ENCODE measurements at regions not wholly inside any gene's neighbourhood (a gene's known extent, or its start where the extent isn't known, plus 50 kb on each side); places are given as distances from the start of the nearest gene placed in this dataset.
A peak's percentile ranks its signal among the peaks of the same experiment; 100 is the strongest.
"Not testable (repeated sequence)": the region's sequence is repeated elsewhere in the genome, so short reads cannot be mapped to it uniquely, and the experiment has no call there.

DNA sequence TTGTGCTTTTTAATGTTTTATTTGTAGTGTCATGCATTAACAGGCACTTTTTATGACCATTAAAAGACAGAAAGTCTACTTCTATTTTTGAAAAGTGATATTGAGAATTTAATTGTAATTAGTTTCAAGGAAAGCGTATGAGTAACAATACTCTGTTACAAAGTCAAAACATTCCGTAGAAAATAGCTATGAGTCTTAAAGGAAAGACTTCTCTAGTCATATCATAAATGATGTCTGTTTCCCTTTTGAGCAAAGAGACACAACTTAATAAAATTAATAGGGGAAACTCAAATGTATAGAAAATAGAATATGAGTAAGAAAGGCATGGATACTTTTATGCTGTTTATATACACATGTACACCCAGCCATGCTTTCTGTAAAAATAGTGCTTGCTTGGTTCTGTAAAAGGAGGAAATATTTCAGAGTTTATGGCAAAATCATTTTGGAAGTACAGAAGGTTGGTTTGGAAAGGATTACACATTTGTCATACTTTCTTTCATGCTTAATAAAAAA is 107.8 kb upstream of the AHI1 start:
- DNase-seq = no peak

DNA sequence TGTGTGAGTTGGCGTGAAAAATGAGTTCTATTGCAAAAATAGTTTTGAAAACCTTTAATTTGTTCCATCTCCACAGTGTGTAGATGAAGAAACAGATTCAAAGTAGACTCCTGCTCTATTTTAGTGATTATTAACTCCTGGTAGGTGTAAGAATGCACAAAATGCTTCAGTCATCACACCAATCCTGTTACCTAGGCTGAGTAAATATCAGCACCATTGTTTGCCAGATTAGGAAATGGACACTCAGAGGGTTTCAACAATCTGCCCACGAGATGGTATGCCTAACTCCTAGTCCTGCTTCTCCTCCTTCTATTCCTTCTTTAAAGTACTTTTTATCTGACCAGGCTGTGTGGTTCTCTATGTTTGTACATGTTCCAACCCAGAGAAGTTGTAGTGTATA is 108.9 kb upstream of the AHI1 start:
- no peak for DNase-seq

DNA sequence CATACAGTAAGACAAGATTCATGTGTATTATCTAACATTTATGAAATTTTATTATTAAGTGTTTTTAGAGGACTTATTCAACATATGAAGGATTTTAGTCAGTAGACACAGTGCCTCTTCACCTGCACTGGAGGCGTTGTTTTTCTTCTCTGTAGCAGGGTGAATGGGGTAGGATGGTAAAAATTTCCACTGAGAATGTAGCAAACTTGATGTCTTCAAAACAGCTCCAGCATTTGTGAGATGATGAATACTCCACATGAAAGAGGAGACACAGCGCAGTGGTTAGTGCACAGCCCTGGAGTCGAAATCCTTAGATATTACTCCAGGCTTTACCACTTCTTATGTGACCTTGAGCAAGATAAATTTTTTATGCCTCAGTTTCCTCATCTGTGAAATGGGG is 110.5 kb upstream of the AHI1 start:
- DNase-seq = no peak

GRCh38 chr6:135610192-135610591 is 112.7 kb upstream of the AHI1 start:
- not testable (repeated sequence) for DNase-seq

GRCh38 chr6:135616655-135617054 is 119.1 kb upstream of the AHI1 start:
- no peak for DNase-seq

- no peak for DNase-seq
These were observed 119.7 kb upstream of the AHI1 start for GRCh38 chr6:135617222-135617621.

DNA sequence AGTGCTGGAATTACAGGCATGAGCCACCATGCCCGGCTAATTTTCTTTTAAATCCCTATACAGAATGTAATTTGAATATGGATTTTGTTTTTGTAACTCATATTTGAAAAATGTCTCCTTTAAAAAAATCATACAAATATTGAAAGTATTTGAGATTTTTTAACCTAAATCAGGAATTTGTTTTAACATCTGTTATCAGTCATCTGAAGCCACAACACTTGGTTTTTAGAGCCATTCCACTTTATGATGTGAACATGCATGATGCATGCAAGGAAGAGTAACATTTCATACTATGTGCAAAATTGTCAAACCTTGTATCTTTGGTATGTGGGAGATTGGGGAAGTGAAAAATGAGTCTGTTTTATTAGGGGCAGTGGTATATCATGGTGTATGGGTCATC is 124.5 kb upstream of the AHI1 start:
- no peak for DNase-seq

DNA sequence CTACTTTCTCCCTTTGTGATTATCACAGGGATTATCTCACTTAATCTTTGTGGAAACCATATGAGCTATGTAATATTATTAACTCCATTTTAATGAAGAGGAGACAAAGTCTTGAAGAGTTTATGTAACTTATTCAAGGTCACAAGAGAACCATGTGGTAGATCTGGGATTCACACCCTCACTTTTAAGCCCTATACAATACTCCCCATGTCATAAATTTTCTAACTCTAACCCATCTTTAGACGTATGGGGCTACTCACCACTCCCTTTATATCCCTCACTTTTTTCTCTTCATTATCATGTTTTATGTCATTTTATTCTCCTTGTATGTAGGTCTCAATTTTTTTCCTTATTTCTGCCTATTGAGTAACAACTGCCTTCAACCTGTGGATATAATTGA is 126.4 kb upstream of the AHI1 start:
- no peak for DNase-seq

DNA sequence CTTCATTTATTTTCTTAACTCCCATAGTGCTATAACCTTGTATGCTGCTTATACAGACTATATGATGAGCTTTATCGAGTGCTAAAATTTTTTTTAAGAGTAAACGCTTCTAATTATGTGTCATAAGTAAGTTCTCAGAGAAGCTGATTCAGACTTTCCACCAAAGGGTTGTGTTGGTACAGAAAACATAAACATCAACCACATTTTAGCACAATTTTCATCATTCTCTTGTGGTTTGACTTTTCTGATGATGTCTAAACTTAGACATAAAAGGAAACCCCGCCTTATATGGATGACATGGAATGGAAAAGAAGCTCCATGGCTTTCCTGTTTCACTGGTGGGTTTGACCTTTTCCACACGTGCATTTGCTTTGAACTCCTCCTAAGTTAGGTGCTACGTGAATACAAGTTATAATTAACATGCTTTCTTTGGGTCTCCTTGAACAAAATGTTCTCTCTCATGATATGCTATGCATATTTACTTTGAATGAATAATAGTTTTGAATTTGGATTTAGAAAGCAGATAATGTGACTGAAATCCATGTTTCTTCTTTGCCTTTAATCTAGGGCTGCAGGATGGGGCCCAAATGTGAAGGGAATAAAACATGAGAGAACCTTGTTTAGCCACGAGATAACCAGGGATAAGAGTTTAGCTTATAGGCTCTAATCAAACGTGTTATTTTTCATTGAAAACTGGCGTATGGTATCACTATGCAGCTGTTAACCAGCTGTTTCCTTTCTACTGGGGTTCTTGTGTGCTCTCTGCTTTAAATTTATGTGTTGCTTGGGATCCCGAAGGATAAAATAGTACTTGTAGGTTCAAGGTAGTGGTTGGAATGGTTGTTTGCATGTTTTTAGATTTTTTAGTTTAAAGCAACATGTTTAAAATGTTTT is 127.1 kb upstream of the AHI1 start:
- DNase-seq = no peak

DNA sequence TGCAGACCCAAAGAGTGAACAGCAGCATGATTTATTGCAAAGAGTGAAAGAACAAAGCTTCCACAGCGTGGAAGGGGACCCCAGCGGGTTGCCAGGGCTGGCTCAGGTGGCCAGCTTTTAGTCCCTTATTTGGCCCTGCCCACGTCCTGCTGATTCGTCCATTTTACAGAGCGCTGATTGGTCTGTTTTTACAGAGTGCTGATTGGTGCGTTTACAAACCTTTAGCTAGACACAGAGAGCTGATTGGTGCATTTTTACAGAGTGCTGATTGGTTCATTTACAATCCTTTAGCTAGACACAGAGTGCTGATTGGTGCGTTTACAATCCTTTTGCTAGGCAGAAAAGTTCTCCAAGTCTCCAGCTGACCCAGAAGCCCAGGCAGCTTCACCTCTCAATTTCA is 128.5 kb upstream of the AHI1 start:
- not testable (repeated sequence) for DNase-seq

GRCh38 chr6:135627092-135627715 is 129.7 kb upstream of the AHI1 start:
- no peak for DNase-seq

DNA sequence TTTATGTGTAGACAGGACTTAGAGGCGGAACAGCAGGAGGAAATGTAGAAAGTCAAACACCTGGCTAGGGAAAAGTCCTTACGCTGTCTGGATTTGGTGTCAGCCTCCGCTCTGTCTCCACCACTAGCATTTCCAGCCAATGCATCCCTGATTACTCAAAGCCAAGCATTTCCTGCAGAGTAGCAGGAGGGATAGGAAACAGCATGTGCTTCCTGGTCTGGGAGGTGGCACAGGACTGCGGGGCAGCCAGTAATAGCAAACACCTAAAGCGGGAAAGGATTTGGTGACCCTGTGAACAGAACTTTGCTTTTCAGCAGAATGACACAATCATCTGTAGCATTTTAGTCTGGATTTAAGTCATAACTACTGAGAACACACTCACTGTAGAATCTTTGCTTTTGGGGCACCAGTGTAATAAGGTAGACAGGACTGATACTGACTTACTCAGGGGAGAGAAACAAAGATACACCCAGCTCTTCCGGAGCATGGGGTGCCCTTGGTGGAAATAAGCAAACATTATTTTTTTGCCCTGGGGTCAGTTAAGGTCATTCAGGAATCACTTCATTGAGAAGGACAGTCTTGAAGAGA is 133.3 kb upstream of the AHI1 start:
- DNase-seq = no peak

- no peak for DNase-seq
These were observed 134.3 kb upstream of the AHI1 start for GRCh38 chr6:135631821-135632220.

GRCh38 chr6:135633573-135633972 is 136.0 kb upstream of the AHI1 start:
- DNase-seq = no peak

GRCh38 chr6:135637701-135638100 is 140.2 kb upstream of the AHI1 start:
- no peak for DNase-seq

GRCh38 chr6:135638108-135638507 is 140.6 kb upstream of the AHI1 start:
- DNase-seq = no peak

GRCh38 chr6:135640048-135640447 is 142.5 kb upstream of the AHI1 start:
- no peak for DNase-seq

DNA sequence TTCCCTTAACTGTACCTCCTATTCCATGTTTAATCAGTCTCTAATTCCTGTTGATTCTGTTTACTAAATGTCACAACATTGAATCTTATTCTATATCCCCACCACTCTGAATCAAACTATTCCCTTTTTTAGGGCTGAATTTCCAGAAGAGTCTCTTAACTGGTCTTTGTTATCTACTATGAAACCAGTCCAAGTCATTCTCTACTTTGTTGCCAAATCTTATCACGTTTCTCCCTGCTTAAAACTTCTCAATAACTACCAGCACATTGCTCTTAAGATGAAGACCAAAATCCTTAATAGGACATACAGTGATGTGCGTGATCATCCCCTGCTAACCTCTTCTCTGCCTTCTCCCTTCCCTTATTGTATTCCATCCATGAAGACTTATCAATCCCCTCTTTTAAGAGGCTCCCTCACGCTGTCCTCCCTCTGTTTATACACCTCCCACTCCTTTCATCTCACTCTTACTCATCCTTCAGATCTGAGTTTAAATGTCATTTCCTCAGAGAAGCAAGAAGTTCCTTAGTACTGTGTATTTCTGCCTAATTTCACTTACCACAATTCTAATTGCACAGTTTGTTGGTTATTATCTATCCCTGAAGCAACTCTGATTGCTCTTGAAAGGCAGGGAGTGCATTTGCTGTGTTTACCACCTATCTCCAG is 143.0 kb upstream of the AHI1 start:
- DNase-seq = no peak

DNA sequence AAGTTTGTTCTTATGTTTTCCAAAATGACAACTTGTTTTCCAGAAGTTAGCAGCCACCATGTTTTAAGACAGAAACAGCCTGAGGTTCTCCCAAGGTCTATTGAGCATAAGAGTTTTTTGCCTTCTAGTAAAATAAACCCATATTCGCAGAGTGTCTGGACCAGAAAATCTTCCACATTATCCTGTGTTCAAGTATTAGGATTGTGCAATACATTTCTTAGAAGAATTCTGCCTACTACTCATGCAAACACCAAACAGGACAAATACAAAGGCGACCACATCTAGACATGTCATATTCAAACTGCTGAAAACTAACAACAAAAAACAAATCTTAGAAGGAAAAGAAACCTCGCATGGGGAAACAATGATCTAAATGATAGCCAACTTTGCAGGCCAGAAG is 145.4 kb upstream of the AHI1 start:
- DNase-seq = no peak

GRCh38 chr6:135644394-135644793 is 146.9 kb upstream of the AHI1 start:
- DNase-seq = no peak

DNA sequence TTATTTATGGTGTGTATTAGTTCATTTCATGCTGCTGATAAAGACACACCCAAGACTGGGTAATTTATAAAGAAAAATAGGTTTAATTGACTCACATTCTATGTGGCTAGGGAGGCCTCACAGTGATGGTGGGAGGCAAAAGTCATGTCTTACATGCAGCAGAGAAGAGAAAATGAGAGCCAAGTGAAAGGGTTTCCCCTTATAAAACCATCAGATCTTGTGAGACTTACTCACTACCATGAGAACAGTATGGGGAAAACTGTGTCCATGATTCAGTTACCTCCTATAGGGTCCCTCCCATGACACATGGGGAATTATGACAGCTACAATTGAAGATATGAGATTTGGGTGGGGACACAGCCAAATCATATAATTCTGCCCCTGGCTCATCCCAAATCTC is 150.0 kb upstream of the AHI1 start:
- DNase-seq = no peak

- peak; percentile 75 to 78 for DNase-seq
These were observed 154.6 kb upstream of the AHI1 start for GRCh38 chr6:135651964-135652755.

- no peak for DNase-seq
These were observed 157.5 kb upstream of the AHI1 start for GRCh38 chr6:135655055-135655454.

Measured in Kasumi-1 (cell line).